Activated T-helper 17 cell treated with anti-CD3 and anti-CD28 coated beads, Interleukin-2, amount 50 U/mL, for 72 hours (primary cell): ENCODE measurements at regions not wholly inside any gene's neighbourhood (a gene's known extent, or its start where the extent isn't known, plus 50 kb on each side); places are given as distances from the start of the nearest gene placed in this dataset.
"Not testable (repeated sequence)": the region's sequence is repeated elsewhere in the genome, so short reads cannot be mapped to it uniquely, and the experiment has no call there.

ENCODE experiments used
- ATAC-seq: fragments of 150-1000 bp; cut with Tn5 transposase; replicated peaks from 2 replicates; pipeline ENCODE4 v1.10.0; 2021; ENCODE audit warnings: mild to moderate bottlenecking, moderate library complexity
- H3K27ac Mint-ChIP-seq: one replicate; pipeline ENCODE4 v1.8.0; 2022; ENCODE audit warnings: mixed read lengths
- H3K27me3 Mint-ChIP-seq: one replicate; pipeline ENCODE4 v1.8.0; 2022; ENCODE audit warnings: mixed read lengths
- H3K36me3 Mint-ChIP-seq: one replicate; pipeline ENCODE4 v1.8.0; 2022; ENCODE audit warnings: low read depth, mild to moderate bottlenecking, mixed read lengths
- H3K4me1 Mint-ChIP-seq: one replicate; pipeline ENCODE4 v1.8.0; 2022; ENCODE audit warnings: mixed read lengths
- H3K4me3 Mint-ChIP-seq: one replicate; pipeline ENCODE4 v1.8.0; 2022; ENCODE audit warnings: mild to moderate bottlenecking, mixed read lengths
- H3K9me3 Mint-ChIP-seq: one replicate; pipeline ENCODE4 v1.8.0; 2022; ENCODE audit warnings: mixed read lengths

DNA sequence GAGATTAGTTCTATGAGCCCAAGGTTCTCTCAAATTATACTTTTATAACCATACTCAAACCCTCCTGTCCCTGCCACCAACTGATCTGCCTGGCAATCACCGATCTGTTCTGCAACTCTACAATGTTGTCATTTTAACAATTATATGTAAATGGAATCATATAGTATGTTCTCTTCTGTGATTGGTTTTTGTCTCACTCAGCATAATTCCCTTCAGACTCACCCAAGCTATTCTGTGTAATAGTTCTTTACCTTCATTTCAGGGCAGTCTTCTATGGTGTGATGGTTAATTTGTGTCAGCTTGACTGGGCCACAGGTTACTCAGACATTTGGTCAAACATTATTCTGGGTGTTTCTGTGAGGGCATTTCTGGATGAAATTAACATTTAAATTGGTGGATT lies 181.9 kb upstream of the CXCL12 start:
- no peaks in the 10 kb centered on the region for H3K9me3 Mint-ChIP-seq
- H3K4me1 Mint-ChIP-seq: no peaks in the 10 kb centered on the region
- no peak overlapping the region for H3K27ac Mint-ChIP-seq
- no peaks in the 10 kb centered on the region for H3K27me3 Mint-ChIP-seq
- no peak for ATAC-seq
- no peaks in the 10 kb centered on the region for H3K36me3 Mint-ChIP-seq
- H3K4me3 Mint-ChIP-seq: no peak overlapping the region

DNA sequence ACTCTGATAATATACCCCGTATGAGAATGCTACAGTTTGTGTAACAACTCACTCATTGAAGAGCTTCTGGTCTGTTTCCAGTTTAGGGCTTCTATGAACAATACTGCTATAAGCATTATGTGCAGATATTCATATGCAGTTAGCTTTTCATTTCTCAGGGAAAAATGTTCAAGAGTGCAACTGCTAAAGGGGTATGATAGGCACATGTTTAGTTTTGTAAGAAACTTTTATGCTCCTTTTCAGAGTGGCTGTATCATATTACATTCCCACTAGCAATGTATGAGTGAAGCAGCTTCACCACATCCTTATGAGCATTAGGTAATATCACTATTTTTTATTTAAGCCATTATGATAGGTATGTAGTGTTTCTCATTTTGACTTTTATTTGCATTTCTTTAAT lies 182.6 kb upstream of the CXCL12 start:
- ATAC-seq: no peak
- no peaks in the 10 kb centered on the region for H3K27me3 Mint-ChIP-seq
- H3K4me1 Mint-ChIP-seq: no peaks in the 10 kb centered on the region
- no peak overlapping the region for H3K4me3 Mint-ChIP-seq
- H3K36me3 Mint-ChIP-seq: no peaks in the 10 kb centered on the region
- no peaks in the 10 kb centered on the region for H3K9me3 Mint-ChIP-seq
- H3K27ac Mint-ChIP-seq: no peak overlapping the region

DNA sequence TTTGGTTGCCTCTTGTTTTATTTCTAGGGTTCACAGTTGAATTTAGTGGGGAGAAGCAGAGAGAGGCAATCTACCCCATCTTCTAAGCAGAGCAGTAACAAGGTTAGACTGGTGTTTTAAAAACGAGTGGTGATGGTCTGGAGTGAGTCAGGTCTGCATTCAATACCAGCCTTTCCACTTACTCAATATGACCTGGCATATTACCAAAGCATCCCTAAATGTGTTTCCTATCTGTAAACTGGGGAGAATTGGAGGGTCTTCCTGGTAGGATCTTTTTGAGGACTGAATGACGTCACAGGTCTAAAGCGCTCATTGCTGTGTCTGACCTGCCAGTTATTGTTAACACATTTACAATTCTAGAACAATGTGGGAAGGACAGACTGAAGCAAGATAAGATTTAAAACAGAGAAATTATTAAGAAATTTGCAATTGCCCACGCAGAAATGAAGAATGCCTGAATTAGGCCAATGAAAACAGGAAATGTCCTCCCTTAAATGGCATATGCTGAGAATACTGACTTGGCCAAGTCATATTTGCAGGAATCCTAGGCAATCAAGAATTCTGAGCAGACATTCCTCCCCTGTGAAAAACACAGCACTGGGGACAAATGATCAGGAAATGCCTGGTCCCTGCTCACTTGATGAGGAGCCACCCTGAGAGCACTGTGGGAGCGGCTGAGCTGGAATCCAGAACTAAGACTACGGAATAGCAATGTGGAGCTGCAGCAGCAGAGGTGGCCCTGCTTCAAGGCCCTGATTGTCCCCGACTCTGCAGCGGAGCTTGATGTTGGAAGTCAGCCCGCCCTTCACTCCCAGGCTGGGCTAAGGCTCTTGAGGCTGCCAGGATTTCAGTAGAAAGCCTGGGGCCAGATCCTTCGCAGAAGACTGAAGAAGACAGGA lies 184.5 kb upstream of the CXCL12 start:
- H3K4me3 Mint-ChIP-seq: no peak overlapping the region
- H3K9me3 Mint-ChIP-seq: no peaks in the 10 kb centered on the region
- H3K4me1 Mint-ChIP-seq: no peaks in the 10 kb centered on the region
- no peak for ATAC-seq
- no peaks in the 10 kb centered on the region for H3K27me3 Mint-ChIP-seq
- no peaks in the 10 kb centered on the region for H3K36me3 Mint-ChIP-seq
- H3K27ac Mint-ChIP-seq: no peak overlapping the region

DNA sequence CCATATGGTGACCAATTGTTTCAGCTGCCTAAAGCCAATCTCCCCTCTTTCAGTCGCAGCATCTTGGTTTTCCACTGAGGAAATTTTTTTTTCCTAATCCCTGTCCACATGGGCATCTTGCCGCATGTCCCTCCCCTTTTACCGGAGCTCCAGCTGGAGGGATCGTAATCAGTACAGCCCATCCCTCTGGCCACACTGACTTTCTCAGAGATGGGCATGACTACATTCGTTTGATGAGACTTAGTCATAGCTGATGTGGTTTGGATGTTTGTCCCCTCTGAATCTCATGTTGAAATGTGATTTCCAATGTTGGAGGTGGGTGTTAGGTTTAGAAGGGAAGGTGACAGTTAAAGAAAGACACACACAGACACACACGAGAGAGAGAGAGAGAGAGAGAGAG lies 186.8 kb upstream of the CXCL12 start:
- Mint-ChIP-seq H3K27ac (no peak overlapping the region), H3K4me3 (no peak overlapping the region), H3K9me3 (no peaks in the 10 kb centered on the region), H3K36me3 (no peaks in the 10 kb centered on the region), H3K27me3 (no peaks in the 10 kb centered on the region), H3K4me1 (no peaks in the 10 kb centered on the region)
- no peak for ATAC-seq

DNA sequence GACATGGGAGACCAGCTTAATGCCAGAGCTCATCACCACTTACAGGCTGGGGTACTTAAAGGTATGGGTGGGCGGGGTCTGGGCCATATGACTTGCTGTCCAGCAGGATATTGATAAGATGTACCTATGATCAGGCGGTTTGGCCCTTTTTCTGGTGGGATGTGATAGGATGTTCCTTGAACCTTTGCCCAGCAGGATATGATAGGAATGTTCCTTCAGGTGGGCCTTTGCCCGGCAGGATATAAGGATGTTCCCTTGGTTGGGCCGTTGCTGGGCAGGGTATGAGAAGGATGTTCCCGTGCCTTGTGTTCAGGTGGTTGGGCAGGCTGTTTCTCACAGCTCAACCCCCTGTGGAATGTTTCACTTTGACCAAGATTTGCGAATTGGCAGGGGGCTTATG lies 187.2 kb upstream of the CXCL12 start:
- Mint-ChIP-seq H3K4me3 (no peak overlapping the region), H3K9me3 (no peaks in the 10 kb centered on the region), H3K27ac (no peak overlapping the region), H3K27me3 (no peaks in the 10 kb centered on the region), H3K4me1 (no peaks in the 10 kb centered on the region), H3K36me3 (no peaks in the 10 kb centered on the region)
- no peak for ATAC-seq

DNA sequence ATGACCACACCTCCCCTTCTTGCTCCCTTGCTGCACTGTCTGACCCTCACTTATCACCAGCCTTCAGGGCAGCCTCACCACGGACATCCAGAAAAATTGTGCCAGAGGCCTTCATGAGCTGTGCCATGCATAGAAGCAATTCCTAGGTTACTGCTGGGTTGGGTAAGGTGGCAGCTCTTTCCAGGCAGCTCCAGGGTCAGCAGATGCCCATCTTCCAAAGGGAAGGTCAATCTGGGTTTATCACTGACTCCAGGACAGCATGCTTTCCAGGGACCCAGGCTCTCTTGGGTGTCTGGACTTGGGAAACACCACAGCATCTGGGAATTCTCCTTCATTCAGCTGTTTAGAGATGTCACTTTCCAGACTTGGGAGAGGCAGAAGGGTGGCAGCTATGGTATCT lies 188.9 kb upstream of the CXCL12 start:
- no peak overlapping the region for H3K27ac Mint-ChIP-seq
- H3K27me3 Mint-ChIP-seq: no peaks in the 10 kb centered on the region
- no peak overlapping the region for H3K4me3 Mint-ChIP-seq
- no peak for ATAC-seq
- H3K9me3 Mint-ChIP-seq: no peaks in the 10 kb centered on the region
- no peaks in the 10 kb centered on the region for H3K4me1 Mint-ChIP-seq
- H3K36me3 Mint-ChIP-seq: no peaks in the 10 kb centered on the region

DNA sequence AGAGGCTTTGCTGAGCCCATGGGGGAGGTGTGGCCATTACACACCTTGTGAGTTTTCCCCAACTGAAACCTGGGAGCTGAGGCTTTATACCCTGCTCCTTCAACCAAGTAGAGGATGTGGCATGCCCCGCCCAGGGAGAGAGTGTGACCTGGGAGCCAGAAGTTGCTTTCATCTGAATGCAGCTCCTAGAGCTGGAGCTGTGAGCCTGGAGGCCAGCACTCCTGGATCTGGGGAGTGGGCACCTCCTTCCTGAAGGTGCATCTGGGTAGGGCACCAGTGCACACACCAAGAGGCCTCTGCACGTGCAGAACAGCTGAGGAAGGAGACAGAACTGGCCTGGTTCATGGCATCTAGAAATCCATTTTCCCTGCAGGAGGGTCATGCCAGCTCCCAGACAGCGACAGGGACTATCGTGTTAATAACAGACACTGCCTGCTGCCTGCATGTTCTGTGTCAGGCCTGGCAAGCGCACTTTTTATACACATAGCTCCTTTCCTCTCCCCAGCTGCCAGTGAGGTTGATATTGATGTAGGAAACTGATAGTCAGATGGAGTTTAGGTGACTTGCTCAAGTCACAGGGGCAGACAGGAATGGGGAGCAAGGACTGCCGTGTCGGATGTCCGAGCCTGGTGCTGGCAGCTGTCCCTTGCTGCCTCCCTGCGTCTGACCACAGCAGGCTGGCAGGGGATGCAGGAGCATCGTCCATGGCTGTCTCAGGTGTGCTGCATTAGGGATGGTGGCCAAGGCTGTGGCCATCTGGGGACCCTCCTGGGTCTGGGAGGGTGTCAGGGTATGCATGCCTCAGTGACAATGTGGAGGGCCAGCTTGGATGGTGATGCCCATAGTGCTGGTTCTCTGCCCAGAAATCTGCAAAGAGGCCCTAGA lies 189.9 kb upstream of the CXCL12 start:
- no peak overlapping the region for H3K4me3 Mint-ChIP-seq
- H3K27ac Mint-ChIP-seq: no peak overlapping the region
- no peaks in the 10 kb centered on the region for H3K9me3 Mint-ChIP-seq
- H3K27me3 Mint-ChIP-seq: no peaks in the 10 kb centered on the region
- H3K36me3 Mint-ChIP-seq: no peaks in the 10 kb centered on the region
- no peaks in the 10 kb centered on the region for H3K4me1 Mint-ChIP-seq
- no peak for ATAC-seq

DNA sequence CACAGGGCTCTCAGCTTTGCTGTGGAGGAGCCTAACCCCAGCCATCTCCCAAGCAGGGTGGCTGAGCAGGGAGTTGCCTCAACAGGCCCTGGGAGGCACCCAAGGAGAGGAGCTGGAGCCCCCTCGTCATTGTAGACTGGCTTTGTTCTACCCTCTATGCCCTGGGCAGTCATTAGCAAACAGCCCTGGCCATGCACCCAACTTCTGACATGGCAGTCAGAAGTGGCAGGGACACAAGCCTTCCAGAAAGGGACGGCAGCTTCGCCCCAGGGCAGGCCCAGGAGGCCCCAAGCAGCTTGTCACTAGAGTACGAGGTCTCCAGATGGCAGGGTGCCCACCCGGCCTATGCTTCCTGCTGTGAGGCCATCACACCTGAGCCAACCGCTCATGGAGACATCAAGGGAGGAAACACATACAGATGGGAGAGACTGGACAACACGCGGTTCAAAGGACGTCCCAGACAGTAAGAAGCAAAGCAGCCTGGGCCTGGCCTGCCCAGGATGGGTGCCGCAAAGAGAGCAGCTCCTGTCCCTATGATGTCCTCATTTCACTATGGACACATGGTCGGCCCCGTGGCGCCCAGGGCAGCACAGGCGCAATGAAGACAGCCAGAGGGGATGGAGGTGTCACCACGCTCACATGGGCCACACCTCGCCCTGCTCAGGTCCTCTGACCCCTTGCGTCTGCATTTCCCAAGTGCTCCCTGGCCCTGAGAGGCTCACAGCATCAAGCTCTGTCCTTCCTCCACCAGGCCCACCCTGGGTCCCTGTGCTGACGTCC lies 190.9 kb upstream of the CXCL12 start:
- no peak for ATAC-seq
- Mint-ChIP-seq H3K9me3 (no peaks in the 10 kb centered on the region), H3K4me3 (no peak overlapping the region), H3K27ac (no peak overlapping the region), H3K36me3 (no peaks in the 10 kb centered on the region), H3K27me3 (no peaks in the 10 kb centered on the region), H3K4me1 (no peaks in the 10 kb centered on the region)

DNA sequence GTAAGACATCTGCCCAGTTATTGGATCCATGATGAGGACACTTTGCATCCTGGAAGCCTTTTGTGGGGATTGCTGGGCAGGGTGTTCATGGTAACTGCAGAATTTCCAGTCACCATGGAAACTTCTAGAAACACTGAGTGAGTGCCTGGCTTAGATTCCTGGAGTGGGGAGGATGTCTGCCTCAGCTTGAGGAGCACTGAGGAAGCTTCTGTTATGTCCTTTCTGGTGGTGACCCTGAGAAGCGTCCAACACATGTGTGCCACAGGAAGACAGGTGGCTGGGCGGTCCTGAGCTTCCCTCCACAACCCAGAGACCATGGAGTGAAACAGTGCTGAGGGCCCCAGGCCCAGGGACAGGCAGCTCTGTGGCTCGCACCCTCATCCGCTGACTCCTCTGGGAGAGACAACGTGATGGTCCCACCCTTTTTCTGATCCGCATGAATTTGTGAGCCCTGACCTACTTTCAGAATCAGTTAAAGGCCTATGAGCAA lies 191.8 kb upstream of the CXCL12 start:
- no peak overlapping the region for H3K4me3 Mint-ChIP-seq

DNA sequence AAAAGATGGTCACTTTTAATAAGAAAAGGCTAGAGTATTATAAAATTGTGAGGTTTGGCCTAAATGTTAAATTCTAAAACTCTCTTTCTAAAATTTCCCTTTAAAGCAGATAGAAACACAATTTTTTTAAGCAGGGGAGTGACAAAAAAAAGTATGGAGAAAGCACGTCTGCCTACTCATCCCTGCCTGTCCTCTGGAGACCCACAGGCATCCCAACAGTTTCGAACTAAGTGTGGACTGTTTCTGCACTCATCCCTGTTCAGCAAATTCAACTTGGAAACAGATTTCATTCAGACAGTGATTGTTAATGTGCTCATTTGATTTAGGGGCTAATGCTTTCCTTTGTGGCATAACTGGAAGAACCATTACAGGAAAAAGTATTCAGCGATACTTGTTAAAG lies 192.6 kb upstream of the CXCL12 start:
- no peaks in the 10 kb centered on the region for H3K27me3 Mint-ChIP-seq
- no peaks in the 10 kb centered on the region for H3K9me3 Mint-ChIP-seq
- no peak overlapping the region for H3K27ac Mint-ChIP-seq
- no peaks in the 10 kb centered on the region for H3K36me3 Mint-ChIP-seq
- H3K4me3 Mint-ChIP-seq: no peak overlapping the region
- ATAC-seq: no peak
- H3K4me1 Mint-ChIP-seq: no peaks in the 10 kb centered on the region

More for the DNA sequence above, 191.8 kb upstream of the CXCL12 start:
- Mint-ChIP-seq H3K36me3 (no peaks in the 10 kb centered on the region), H3K27ac (no peak overlapping the region), H3K9me3 (no peaks in the 10 kb centered on the region), H3K4me1 (no peaks in the 10 kb centered on the region), H3K27me3 (no peaks in the 10 kb centered on the region)
- ATAC-seq: no peak

DNA sequence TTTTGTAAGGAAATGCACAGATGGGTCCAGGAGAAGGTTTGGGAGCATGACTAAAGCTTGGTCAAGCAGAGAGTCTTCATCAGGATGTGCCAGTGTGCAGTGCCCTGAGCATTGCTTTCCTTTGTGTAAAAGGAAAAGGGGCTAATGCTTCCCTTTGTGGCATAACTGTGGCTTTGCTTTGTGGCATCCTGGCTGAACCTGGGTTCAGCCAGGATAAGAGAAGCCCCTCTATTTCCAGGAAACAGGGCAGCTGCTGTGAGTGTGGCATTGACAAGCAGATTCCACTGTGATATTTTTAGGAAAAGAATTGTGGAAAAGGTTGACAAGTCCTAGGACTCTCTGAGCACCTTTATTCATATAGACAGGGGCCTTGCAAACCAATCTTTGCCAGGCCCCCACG lies 193.4 kb upstream of the CXCL12 start:
- H3K36me3 Mint-ChIP-seq: no peaks in the 10 kb centered on the region
- ATAC-seq: no peak
- H3K27ac Mint-ChIP-seq: no peak overlapping the region
- H3K4me1 Mint-ChIP-seq: no peaks in the 10 kb centered on the region
- H3K9me3 Mint-ChIP-seq: no peaks in the 10 kb centered on the region
- no peaks in the 10 kb centered on the region for H3K27me3 Mint-ChIP-seq
- H3K4me3 Mint-ChIP-seq: no peak overlapping the region

DNA sequence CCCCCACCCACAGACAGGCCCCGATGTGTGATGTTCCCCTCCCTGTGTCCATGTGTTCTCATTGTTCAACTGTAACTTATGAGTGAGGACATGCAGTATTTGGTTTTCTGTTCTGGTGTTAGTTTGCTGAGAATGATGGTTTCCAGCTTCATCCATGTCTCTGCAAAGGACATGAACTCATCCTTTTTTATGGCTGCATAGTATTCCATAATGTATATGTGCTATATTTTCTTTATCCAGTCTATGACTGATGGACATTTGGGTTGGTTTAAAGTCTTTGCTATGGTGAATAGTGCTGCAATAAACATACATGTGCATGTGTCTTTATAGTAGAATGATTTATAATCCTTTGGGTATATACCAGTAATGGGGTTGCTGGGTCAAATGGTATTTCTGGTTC lies 194.1 kb upstream of the CXCL12 start:
- not testable (repeated sequence) for H3K36me3 Mint-ChIP-seq, H3K4me1 Mint-ChIP-seq, H3K4me3 Mint-ChIP-seq, ATAC-seq, H3K27me3 Mint-ChIP-seq, H3K27ac Mint-ChIP-seq, H3K9me3 Mint-ChIP-seq

DNA sequence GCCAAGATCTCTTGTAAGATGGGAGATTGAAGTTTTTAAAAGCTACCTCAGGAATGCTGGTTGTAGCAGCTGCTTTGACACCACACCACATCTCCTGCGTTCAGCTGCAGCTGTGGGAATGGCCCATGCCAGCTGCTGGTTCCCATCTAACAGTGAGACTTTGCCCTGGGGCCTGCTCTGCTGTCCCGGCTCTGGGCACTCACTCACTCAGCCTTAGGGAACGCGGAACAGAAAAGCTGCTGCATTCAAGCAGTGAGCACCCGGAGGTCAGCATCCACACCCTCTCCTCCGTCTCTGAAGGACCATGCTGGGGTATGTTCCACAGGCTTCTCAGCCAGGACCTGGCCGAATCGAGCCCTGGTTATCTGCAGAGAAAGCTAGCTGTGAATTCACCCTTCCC lies 197.1 kb upstream of the CXCL12 start:
- Mint-ChIP-seq H3K27me3 (no peaks in the 10 kb centered on the region), H3K9me3 (no peaks in the 10 kb centered on the region), H3K36me3 (no peaks in the 10 kb centered on the region), H3K27ac (no peak overlapping the region), H3K4me3 (no peak overlapping the region), H3K4me1 (no peaks in the 10 kb centered on the region)
- no peak for ATAC-seq

DNA sequence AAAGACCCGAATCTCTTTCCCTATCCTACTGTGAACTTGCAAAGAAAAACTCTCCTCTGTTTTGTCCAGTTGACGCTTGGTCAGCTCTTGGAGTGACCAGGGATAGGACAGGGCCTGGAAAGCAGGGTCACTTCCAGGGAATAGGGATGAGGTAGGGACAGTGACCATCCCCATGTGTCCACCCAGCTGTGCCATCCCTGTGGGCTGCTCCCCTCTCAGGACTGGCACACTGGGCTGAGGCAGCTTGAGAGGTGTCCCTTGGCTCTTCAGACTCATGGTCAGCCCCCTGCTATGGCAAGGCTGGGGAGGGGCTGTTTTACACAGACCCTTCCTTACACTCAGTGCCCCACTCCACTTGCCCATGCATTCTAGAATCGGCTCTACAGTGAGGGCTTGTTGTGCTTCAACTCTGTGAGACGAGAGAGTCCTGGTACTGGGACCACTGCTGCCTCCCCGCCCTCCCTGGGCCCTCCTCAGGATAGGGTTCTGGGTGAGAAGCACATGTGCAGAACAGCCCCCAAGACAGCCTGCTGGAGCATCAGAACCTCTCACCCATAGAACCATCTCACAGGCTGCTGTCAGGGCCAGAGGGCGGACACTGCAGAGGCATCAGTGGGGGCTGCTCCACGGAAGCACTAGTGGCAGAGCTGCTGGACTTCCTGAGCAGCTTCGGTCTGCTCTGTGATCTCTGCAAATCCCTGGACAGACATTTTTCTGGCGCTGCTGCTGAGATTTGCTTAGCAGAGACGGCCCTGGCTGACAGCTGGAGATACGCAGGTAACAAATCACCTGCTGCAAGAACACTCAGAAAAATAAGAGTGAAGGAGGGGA lies 202.8 kb upstream of the CXCL12 start:
- Mint-ChIP-seq H3K27me3 (peaks cover under 1% of the 10 kb centered on the region), H3K4me3 (no peak overlapping the region), H3K4me1 (no peaks in the 10 kb centered on the region), H3K27ac (no peak overlapping the region), H3K9me3 (no peaks in the 10 kb centered on the region), H3K36me3 (no peaks in the 10 kb centered on the region)
- no peak for ATAC-seq
